ENCODE measurements at regions not wholly inside any gene's neighbourhood (a gene's known extent, or its start where the extent isn't known, plus 50 kb on each side); places are given as distances from the start of the nearest gene placed in this dataset.

DNA sequence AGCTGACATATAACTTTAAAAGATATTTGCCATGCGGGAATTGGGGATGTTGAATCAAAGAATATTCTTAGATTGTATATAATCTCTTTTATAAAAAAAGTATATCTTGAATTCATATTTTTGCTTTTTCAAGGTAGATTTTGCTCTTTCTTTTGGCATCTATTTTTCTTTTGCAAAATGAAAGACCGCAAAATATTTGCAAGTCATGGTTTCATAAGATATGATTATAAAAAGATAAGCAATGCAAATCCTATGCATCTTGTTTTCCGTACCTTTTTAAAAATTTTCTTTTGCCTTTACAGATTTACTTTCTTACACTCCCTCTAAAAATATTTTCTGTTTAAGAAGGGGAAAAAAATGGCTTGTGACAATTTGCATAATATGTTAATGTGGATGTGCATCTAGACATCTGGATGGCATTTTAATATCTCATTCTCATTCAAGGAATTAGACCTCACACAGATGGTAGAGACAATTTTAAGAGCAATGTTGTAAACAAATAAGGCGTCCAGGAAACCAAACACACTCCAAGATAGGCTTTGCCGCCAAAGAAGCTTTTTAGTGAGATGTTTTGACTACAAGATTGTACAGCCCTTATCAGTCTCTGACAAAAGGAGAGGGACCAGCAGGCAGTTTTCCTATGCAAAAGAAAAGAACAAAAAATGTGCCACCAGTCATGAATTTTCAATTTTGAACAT lies 371.1 kb downstream of the CHL1 start:
- TF ChIP-seq, protein P1, sequence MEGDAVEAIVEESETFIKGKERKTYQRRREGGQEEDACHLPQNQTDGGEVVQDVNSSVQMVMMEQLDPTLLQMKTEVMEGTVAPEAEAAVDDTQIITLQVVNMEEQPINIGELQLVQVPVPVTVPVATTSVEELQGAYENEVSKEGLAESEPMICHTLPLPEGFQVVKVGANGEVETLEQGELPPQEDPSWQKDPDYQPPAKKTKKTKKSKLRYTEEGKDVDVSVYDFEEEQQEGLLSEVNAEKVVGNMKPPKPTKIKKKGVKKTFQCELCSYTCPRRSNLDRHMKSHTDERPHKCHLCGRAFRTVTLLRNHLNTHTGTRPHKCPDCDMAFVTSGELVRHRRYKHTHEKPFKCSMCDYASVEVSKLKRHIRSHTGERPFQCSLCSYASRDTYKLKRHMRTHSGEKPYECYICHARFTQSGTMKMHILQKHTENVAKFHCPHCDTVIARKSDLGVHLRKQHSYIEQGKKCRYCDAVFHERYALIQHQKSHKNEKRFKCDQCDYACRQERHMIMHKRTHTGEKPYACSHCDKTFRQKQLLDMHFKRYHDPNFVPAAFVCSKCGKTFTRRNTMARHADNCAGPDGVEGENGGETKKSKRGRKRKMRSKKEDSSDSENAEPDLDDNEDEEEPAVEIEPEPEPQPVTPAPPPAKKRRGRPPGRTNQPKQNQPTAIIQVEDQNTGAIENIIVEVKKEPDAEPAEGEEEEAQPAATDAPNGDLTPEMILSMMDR (IDR thresholded peaks at IDR 0.05; ENCODE audit: low read depth, low read length): no peak
- no peak for TF ChIP-seq POLR2A (IDR thresholded peaks at IDR 0.05; ENCODE audit: extremely low read depth, insufficient read length)
